NCI-H748 treated with DMSO at 0.1 percent for 48 hours (cell line): ENCODE measurements at regions not wholly inside any gene's neighbourhood (a gene's known extent, or its start where the extent isn't known, plus 50 kb on each side); places are given as distances from the start of the nearest gene placed in this dataset.
"Not testable (repeated sequence)": the region's sequence is repeated elsewhere in the genome, so short reads cannot be mapped to it uniquely, and the experiment has no call there.

Experiments
- DNase-seq: peaks from one replicate; lab custom pipeline; 2025; lab: John Stamatoyannopoulos, UW

DNA sequence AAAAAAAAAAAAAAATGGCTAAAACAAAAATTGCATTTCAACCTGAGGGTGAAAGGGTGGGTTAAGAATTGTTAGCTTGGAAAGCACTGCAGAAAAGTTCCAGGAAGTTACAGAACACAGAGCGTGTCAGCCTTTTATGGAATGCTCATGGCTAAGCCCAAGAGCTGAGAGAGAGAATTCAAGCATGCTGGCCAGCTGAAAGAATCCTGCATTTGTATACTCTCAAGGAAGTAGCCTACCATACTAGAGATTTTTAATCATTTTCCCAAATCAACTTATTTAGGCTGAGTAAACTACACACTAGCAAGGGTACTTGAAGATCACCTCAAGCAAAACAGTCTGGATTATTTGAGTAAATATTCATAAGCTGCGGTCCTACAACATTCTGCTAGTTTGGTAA is 153.9 kb downstream of the KCNJ2 start:
- DNase-seq = no peak

DNA sequence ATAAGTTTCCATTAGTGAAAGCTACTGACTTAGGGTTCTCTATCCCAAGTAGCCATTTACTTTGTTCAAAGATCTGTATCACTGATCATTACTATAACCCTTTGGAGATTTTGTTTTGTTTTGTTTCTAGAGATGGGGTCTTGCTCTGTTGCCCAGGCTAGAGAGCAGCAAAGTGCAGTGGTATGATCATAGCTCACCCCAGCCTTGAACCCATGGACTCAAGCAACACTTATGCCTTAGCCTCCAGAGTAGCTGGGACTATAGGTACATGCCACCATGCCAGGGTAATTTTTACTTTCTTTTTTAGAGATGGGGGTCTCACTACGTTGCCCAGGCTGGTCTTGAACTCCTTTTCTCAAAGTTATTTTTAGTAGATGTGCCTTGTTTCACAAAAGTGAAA is 154.7 kb downstream of the KCNJ2 start:
- DNase-seq = no peak

DNA sequence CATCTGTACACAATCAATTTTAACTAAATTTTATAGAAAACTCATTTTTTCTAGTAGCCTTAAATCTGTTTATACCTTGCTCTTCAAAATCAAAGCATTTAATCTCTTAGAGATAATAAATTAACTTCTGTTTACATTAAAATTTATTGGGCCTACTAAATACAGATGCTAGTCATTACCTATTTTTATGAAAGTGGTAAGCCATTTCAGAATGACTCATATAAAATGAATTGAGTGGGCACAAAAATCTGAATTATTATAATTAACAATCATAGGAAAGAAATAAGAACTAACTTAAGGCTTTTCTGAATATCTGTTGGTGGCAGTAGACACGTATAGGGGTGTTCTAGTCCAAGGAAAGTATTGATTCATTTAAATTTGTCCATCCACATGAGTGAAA is 157.9 kb downstream of the KCNJ2 start:
- no peak for DNase-seq

DNA sequence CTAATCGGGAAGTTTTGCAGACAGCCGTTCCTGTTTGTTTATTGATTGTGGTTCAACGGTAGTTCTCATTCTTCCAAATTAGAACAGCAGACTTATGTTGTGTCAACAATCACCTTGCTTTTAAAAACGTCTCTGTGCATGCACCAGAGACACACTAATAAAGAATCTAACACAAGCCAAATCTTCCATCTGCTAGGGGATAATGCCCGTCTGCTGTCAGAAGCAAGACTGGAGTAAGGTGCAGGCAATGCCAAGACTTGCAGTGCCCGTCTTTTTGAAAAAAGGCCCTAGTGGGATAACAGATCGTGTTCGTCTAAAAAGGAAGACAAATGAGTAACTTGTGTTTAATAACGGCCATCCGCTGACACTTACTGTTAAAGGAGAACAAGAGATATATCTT is 158.4 kb downstream of the KCNJ2 start:
- no peak for DNase-seq

DNA sequence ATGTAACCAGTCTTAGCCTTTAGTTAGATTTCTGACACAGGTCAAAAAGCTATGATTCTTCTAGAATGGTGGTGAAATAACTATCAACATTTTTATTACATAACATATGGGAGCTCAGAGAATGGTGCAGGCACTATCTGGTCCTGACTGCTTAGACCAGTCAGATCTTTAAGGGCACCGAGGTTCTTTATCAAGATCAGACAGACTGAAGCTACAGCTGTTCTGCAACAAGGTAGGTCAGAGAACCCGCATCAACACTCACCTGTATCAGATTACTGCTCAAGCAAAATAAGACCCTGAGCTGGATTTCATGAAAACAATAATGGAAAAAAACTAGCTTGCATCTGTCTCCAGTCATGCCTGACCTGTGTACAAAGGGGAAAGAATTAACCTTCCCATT is 160.4 kb downstream of the KCNJ2 start:
- peak; percentile 58 for DNase-seq

DNA sequence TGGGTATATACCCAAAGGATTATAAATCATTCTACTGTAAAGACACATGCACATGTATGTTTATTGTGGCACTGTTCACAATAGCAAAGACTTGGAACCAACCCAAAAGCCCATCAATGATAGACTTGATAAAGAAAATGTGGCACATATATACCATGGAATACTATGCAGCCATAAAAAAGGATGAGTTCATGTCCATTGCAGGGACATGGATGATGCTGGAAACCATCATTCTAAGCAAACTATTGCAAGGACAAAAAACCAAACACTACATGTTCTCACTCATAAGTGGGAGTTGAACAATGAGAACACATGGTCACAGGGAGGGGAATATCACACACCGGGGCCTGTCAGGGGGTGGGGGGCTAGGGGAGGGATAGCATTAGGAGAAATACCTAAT is 161.7 kb downstream of the KCNJ2 start:
- not testable (repeated sequence) for DNase-seq

DNA sequence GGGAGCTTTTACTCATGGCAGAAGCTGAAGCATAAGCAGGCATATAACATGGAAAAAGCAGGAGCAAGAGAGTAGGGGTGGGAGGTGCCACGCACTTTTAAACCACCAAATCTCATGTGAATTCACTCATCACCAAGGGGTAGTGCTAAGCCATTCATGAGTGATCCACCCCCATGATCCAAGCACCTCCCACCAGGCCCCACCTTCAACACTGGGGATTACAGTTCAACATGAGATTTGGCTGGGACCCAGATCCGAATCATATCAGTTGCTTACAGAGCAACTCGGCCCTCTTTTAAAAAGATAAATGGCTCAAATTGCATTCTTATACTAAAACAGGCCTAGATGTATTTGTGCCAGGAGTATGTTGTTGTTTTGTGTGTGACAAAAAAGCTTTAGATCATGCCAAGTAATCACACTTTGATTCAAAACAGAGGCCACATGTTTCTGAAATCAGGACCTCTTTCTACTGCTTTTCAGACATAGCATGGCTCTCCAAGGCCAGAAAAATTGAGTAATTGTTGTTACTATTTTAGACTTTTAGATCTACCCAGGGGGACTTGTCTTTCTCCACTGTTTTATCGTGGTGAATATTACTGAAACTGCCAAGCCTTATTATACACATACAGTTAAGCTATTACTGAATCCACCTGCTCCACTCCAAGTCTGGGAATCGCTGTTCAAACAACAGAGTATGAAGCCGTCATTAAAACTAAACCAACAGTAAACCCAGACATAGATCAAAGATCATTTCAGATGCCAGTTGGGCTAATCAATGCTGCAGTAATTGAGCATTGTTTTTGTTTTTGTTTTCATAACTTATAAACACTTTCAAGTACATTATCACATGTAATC is 163.3 kb downstream of the KCNJ2 start:
- DNase-seq = peak; percentile 39

DNA sequence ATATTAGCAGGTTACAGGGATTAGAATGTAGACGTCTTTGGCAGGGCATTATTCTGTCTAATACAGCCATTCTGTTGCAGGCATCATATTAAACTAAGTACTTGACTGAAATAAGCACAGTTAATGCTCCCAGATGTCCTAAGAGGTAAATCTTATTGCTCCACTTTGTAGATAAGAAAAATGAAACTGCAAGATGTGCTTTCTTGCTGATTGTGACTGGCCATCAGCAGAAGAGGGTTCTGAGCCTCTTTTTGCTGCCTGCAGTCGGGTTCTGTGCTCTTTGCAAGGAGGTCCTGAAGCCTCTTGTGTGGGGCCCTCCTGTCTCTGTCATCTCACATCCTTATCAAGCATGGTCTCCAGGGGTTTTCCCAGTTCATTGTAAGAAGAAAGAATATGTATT is 167.1 kb downstream of the KCNJ2 start:
- DNase-seq = no peak

DNA sequence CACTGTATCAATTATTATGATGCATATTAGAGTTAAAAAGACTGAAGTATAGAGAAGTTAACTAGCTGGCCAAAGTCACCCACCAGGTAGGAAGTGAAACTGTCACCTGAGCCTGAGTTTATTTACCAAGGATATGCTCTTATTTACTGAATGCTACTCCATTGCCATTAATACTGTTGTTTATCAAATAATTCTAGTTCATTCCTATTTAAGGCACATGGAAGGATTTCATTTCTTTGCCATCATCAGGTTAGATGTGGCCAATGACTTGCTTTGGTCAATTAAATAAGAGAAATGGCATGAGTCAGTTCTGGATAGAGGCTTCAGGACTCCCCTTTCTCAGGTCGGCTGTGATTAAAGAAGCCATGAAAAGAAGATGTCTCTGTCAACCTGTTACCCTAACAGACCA is 169.6 kb downstream of the KCNJ2 start:
- DNase-seq = no peak

DNA sequence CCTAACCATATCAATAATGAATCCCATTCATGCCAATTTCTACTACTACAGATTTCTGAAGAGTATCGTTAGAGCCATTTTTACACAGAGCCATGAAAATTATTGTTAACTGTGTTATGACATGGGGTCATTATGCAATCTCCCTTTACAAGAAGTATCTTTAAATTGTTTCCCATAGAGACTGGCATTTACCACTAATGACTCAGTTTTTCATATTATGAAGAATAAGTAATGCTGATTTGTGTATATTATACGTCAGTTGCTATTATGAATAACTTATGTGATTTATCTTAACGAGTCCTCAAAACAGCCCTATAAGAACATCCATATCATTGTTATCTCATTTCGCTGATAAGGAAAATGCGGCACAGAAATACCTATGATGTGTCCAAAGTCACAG is 173.8 kb downstream of the KCNJ2 start:
- no peak for DNase-seq

DNA sequence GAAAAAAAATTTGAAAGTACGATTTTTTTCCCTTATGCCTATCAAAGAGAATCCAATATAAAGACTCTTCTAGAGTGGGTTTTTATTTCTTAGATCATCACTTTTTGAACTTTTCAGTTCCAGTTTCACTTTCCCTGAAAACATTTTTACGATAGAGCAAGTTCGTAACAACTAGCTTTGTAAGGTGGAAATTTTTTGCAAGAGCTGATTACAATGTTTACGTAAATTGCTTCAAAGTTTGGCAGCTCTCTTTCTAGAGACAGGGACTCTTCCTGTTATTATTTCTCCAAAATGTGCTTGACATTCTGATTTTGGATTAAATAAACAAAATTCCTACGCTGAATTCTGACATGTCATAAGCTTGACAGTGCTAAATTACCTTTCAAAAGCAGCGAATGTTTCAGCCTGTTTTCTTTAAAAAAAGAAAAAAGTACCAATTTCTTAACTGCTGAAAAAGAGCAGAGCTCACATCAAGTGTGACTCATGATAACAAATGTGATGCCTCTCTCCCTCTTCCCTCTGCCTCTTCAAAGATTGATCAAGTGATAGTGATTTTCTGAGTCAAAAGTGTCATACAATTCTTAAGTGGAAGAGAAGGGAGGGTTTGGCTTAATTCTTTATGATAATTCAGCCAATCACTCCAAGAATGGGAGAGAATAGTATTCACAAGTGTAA is 175.2 kb downstream of the KCNJ2 start:
- DNase-seq = no peak

DNA sequence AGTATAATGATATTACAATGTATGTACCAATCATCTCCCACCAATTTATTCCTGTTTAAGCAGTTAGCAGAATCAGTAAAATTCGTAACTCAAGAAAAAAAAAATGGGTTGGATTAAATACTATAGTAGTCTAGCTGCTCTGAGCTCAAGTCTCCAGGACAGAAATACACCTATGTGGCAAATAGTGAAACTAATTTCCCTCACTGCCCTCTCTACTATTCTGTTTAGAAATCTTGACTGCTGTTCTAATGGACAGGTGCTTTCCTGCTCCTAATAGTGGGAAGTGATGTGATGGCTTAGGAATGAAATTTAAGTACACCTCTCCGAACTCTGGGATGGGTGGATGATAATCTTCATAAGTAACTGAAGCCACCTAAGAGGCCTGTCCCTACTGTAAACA is 175.7 kb downstream of the KCNJ2 start:
- DNase-seq = no peak

DNA sequence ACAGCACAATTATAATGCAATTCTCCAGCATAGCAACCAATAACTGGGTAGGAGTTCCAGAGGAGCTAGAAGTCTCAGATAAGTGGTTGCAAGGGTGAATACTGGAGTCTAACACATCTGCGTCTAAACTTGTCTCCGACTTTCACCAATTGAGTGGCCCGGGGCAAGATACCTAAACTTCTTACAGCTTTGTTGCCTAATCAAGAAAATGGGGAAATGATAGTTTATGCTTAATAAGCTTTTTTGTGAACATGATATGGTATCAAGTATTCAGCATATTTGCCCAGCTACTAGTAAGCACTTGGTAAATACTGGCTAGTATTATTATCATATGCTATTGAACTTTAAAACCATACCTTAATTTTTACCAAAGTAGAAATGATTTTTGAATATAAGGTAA is 183.5 kb downstream of the KCNJ2 start:
- DNase-seq = no peak

DNA sequence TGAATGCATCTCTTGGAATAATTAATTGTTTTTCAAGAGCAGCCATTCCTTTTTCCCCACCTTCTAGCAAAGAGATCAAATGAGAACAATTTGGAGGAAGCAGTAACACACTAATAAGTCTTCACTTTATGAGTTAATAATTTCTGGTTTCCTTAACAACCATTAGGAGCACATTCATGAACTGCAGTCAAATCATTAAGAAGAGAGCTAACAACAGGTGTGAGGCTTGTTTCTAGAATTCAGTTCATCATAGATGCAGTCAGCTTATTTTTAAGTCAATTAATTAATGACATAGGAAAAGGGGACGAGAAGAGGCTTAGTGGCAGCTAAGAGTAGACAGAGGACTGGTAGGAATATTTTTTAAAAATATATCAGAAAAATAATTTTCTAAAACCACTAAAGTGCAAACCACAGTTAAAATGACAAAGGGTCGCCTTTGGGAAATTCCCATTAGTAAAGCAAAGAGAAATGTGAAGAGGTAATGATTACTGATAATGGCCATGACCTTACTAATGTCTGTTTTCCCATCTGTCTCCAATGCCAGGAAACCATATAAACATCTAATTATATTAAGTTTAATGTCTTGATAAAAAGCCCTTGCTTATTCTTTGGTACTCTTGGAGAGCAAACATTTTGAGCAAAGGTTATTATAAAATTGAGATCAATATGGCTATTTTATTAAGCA is 184.2 kb downstream of the KCNJ2 start:
- peak; percentile 32 for DNase-seq

DNA sequence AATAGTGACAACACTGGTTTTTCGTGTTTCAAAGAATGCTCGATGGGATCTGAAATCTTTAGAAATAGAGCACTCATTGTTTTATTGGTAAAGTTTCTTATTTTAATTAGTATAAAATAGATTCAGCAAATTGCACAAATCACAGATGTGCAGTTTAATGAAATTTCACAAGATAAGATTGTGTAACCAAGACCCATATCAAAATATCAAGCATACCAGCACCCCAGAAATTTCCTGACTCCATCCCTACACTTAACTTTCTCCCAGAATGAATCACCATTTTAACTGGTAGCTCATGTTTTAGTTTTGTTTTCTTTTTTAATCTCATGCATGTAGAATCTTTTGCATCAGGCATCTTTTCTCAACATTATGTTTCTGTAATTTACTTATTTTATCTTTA is 185.9 kb downstream of the KCNJ2 start:
- DNase-seq = no peak

DNA sequence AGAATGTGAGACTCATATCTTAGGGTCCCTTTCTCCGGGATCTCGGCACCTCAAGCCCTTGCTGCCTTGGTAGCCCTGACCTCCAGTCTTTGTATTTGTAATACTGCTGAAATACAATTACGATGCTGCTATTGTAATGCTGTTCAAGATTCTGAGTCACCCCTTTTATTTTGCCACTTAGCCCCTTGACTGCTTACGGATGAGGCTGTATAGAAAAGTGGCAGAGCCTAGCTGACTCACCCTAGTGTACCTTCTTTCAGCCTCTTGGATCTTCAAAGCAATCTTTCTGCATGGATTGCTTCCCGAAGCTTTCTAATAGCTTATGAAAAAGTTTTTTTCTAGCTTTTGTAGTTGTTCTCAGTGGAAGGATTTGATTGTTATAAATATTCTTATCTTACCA is 187.9 kb downstream of the KCNJ2 start:
- DNase-seq = no peak

DNA sequence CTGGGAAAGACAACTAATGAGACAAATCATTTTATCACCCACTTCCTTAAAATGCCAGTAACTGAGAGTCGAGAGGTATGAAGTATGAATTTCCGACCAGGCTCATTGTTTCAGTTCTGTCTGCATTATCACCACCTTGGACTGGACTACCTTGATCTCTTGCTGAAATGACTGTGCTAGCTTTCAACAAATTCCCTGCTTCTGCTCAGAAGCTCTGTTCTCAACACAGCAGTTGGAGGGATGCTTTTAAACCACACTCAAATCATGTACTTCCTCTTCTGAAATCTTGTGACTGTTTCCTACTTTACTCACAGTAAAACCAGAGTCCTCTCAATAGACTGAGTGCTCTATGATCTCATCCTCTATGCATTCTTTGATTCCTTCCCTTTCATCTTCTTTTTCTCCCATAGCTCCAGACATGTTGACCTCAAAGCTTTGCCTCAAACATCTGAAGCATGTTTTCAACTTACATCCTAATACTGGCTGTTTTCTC is 195.8 kb downstream of the KCNJ2 start:
- no peak for DNase-seq

DNA sequence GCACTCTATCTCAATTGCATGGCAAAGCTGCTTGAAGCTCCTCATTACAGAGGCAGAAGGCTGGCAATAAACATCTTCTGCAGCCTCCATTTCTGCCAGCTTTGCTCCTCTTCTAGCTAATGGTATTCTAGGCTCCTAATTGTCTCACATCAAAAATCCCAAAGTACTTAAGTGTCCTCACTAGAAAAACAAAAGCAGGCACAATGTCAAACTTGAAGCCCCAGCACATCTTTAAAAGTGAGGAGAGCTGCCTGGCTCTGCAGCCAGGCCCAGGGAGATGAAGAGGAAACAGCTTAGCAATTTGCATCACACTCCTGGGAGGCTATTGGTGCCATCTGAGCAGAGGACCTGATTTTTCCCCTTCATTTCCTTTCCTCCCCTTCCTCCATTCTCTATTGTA is 197.1 kb downstream of the KCNJ2 start:
- DNase-seq = no peak

DNA sequence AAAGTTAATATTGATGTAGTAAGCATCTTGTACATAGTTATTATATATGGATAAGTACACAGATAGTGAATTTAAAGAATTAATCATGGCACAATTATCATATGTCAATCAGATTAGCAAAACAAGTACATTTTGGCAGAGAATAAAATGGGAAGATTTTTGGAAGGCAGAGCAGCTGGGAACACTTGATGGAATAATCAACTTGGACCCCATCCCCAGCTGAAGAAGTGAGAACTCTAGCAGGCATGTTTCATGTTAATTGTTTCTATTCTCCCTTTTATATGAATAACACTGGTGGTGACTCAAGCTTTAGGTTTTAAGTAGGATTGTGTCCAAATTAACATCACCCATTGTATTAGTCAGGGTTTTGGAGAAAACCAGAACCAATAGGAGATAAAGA is 198.7 kb downstream of the KCNJ2 start:
- DNase-seq = no peak

DNA sequence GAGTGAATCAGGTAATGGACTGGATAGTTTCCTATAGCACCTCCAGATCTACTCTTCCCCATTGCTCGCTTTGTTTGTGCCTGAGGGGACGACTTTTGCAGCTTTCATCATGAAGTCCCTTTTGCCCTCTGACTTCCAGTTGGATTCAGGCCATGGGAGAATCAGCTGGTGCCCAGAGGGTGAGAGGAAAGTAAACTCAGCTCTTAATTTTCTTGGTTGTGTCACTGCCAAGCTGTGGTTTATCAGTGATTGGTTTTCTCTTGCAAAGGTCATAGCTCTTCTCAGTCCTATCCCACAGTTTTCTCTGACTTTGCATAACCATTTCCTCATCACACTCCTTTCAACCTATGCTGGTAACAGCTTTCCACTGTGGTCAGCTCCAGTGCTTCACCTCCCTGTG is 200.1 kb downstream of the KCNJ2 start:
- DNase-seq = no peak

DNA sequence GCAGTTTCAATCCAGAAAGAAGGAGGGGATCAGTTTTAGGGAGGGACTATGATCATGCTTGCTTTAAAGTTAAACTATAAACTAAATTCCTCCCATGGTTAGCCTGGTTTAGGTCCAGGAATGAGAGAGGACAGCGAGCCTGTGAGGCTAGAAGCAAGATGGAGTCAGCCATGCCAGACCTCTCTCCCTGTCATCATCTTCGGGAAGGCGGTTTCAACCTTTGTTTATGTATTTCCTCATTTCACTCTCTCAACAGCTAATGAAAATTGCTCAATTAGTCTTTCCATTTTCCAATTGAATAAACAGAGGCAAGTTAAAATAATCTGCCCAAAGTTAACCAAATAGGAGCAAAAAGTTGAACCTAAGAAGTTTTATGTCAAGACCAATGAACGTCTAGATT is 201.5 kb downstream of the KCNJ2 start:
- no peak for DNase-seq

DNA sequence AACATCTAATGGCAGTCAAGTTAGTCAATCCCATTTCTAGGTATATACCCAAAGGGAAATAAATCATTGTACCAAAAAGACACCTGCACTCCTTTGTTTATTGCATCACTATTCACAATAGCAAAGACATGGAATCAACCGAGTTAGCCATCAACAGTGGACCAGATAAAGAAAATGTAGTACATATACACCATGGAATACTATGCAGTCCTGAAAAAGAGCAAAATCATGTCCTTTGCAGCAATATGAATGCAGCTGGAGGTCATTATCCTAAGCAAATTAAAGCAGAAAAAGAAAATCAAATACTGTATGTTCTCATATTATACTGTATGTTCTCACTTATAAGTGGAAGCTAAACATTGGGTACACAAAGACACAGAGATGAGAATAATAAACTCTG is 204.0 kb downstream of the KCNJ2 start:
- no peak for DNase-seq

DNA sequence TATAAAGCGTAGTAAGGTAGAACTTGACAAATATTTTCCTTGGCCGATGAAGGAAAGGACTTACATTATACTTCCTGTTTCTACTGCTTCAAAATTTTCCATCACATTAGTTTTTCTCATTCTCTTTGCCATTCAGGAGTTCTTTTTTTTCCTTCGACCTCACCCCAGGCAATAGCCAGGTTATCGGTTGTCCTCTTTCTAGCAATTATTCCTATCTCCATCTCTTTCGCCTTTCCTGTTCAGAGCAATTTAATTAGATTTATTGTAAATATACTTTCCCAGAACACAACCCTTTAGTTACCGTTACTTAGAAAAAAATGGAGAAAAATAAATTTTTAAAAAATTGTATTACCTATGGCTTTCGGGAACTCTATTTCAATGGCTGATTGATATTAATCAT is 205.2 kb downstream of the KCNJ2 start:
- DNase-seq = no peak
